C4-2B (cell line): ENCODE measurements at regions not wholly inside any gene's neighbourhood (a gene's known extent, or its start where the extent isn't known, plus 50 kb on each side); places are given as distances from the start of the nearest gene placed in this dataset.

Experiments
- ZFX ChIP-seq: fragments of 450-650 bp; IDR thresholded peaks from 2 replicates; pipeline ENCODE4 v1.6.1; 2017
- TF ChIP-seq, protein P1 (sequence below): fragments of 450-650 bp; conservative IDR thresholded peaks from 2 replicates; pipeline ENCODE4 v1.5.1; 2017; ENCODE audit warnings: mild to moderate bottlenecking

DNA sequence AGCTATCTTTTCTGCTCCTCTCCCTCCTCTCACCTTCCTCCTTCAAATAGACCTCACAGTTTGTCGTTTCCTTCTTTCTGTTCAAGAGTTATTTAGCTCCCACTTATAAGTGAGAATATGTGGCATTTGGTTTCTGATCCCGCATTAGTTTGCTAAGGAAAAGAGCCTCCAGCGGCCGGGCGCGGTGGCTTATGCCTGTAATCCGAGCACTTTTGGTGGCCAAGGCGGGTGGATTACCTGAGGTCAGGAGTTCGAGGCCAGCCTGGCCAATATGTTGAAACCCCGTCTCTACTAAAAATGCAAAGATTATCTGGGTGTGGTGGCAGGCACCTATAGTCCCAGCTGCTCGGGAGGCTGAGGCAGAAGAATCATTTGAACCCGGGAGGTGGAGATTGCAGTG lies 2101.6 kb downstream of the MAT2B start:
- TF ChIP-seq, protein P1, sequence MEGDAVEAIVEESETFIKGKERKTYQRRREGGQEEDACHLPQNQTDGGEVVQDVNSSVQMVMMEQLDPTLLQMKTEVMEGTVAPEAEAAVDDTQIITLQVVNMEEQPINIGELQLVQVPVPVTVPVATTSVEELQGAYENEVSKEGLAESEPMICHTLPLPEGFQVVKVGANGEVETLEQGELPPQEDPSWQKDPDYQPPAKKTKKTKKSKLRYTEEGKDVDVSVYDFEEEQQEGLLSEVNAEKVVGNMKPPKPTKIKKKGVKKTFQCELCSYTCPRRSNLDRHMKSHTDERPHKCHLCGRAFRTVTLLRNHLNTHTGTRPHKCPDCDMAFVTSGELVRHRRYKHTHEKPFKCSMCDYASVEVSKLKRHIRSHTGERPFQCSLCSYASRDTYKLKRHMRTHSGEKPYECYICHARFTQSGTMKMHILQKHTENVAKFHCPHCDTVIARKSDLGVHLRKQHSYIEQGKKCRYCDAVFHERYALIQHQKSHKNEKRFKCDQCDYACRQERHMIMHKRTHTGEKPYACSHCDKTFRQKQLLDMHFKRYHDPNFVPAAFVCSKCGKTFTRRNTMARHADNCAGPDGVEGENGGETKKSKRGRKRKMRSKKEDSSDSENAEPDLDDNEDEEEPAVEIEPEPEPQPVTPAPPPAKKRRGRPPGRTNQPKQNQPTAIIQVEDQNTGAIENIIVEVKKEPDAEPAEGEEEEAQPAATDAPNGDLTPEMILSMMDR = no peak
- no peak for TF ChIP-seq ZFX
